ENCODE measurements at regions not wholly inside any gene's neighbourhood (a gene's known extent, or its start where the extent isn't known, plus 50 kb on each side); places are given as distances from the start of the nearest gene placed in this dataset.
"Not testable (repeated sequence)": the region's sequence is repeated elsewhere in the genome, so short reads cannot be mapped to it uniquely, and the experiment has no call there.

- no peak for DNase-seq
These were observed 60.8 kb downstream of the COPRS start for GRCh38 chr17:31798205-31798724.

- not testable (repeated sequence) for DNase-seq
These were observed 63.1 kb downstream of the COPRS start for GRCh38 chr17:31795941-31796340.

GRCh38 chr17:31794111-31794510, 64.9 kb downstream of the COPRS start:
- no peak for DNase-seq

GRCh38 chr17:31793634-31794033, 65.4 kb downstream of the COPRS start:
- not testable (repeated sequence) for DNase-seq

GRCh38 chr17:31792007-31792585, 66.9 kb downstream of the COPRS start:
- DNase-seq, result no peak

GRCh38 chr17:31789707-31790505, 69.1 kb downstream of the COPRS start:
- no peak for DNase-seq

- DNase-seq, result no peak
These were observed 70.1 kb downstream of the COPRS start for GRCh38 chr17:31788956-31789355.

GRCh38 chr17:31788571-31788946, 70.5 kb downstream of the COPRS start:
- DNase-seq, result no peak

- DNase-seq, result no peak
These were observed 71.0 kb downstream of the COPRS start for GRCh38 chr17:31787857-31788570.

- no peak for DNase-seq
These were observed 72.1 kb downstream of the COPRS start for GRCh38 chr17:31786796-31787481.

- no peak for DNase-seq
These were observed 78.6 kb downstream of the COPRS start for GRCh38 chr17:31780483-31780882.

- DNase-seq, result no peak
These were observed 80.5 kb downstream of the COPRS start for GRCh38 chr17:31778523-31778922.

- DNase-seq, result not testable (repeated sequence)
These were observed 87.7 kb downstream of the COPRS start for GRCh38 chr17:31771328-31771727.

GRCh38 chr17:31770501-31770900, 88.5 kb downstream of the COPRS start:
- DNase-seq, result not testable (repeated sequence)

GRCh38 chr17:31761836-31762510, 97.1 kb downstream of the COPRS start:
- DNase-seq, result not testable (repeated sequence)

GRCh38 chr17:31758646-31759045, 100.4 kb downstream of the COPRS start:
- no peak for DNase-seq

GRCh38 chr17:31757097-31757496, 101.9 kb downstream of the COPRS start:
- DNase-seq, result no peak

- DNase-seq, result no peak
These were observed 104.7 kb downstream of the COPRS start for GRCh38 chr17:31754239-31754945.

GRCh38 chr17:31753011-31753410, 106.0 kb downstream of the COPRS start:
- no peak for DNase-seq

- DNase-seq, result no peak
These were observed 106.5 kb downstream of the COPRS start for GRCh38 chr17:31752584-31752983.

- DNase-seq, result no peak
These were observed 108.5 kb downstream of the COPRS start for GRCh38 chr17:31750578-31750977.

- DNase-seq, result no peak
These were observed 110.2 kb downstream of the COPRS start for GRCh38 chr17:31748881-31749280.
